ENCODE measurements at regions not wholly inside any gene's neighbourhood (a gene's known extent, or its start where the extent isn't known, plus 50 kb on each side); places are given as distances from the start of the nearest gene placed in this dataset.
"Not testable (repeated sequence)": the region's sequence is repeated elsewhere in the genome, so short reads cannot be mapped to it uniquely, and the experiment has no call there.

GRCh38 chr2:145749556-145749955 is 1229.6 kb upstream of the ZEB2 start:
- Histone ChIP-seq H3K4me3 (ENCODE audit: low read length) (no peak overlapping the region), H3K27me3 (ENCODE audit: control insufficient read depth, insufficient read depth, low read length) (no peaks in the 10 kb centered on the region), H3K27ac (ENCODE audit: low read depth, low read length) (no peak overlapping the region), H3K36me3 (ENCODE audit: control insufficient read depth, insufficient read depth, low read length) (no peaks in the 10 kb centered on the region), H3K9ac (ENCODE audit: low read length) (no peak overlapping the region), H3K4me1 (ENCODE audit: control insufficient read depth, insufficient read depth, low read length) (peaks cover 3% of the 10 kb centered on the region)

GRCh38 chr2:145748927-145749326 is 1229.0 kb upstream of the ZEB2 start:
- H3K4me3 ChIP-seq (ENCODE audit: low read length) = no peak overlapping the region
- no peaks in the 10 kb centered on the region for H3K27me3 ChIP-seq (ENCODE audit: control insufficient read depth, insufficient read depth, low read length)
- no peak overlapping the region for H3K9ac ChIP-seq (ENCODE audit: low read length)
- H3K27ac ChIP-seq (ENCODE audit: low read depth, low read length) = no peak overlapping the region
- H3K4me1 ChIP-seq (ENCODE audit: control insufficient read depth, insufficient read depth, low read length) = peaks cover 3% of the 10 kb centered on the region
- H3K36me3 ChIP-seq (ENCODE audit: control insufficient read depth, insufficient read depth, low read length) = no peaks in the 10 kb centered on the region

- Histone ChIP-seq H3K9ac (ENCODE audit: low read length) (no peak overlapping the region), H3K27me3 (ENCODE audit: control insufficient read depth, insufficient read depth, low read length) (no peaks in the 10 kb centered on the region), H3K4me1 (ENCODE audit: control insufficient read depth, insufficient read depth, low read length) (peaks cover 3% of the 10 kb centered on the region), H3K36me3 (ENCODE audit: control insufficient read depth, insufficient read depth, low read length) (no peaks in the 10 kb centered on the region), H3K27ac (ENCODE audit: low read depth, low read length) (no peak overlapping the region), H3K4me3 (ENCODE audit: low read length) (no peak overlapping the region)
Measured at GRCh38 chr2:145747715-145748114, 1227.8 kb upstream of the ZEB2 start.

- H3K4me3 ChIP-seq (ENCODE audit: low read length); H3K9ac ChIP-seq (ENCODE audit: low read length); H3K4me1 ChIP-seq (ENCODE audit: control insufficient read depth, insufficient read depth, low read length); H3K36me3 ChIP-seq (ENCODE audit: control insufficient read depth, insufficient read depth, low read length); H3K27me3 ChIP-seq (ENCODE audit: control insufficient read depth, insufficient read depth, low read length); H3K27ac ChIP-seq (ENCODE audit: low read depth, low read length): not testable (repeated sequence)
Measured at GRCh38 chr2:145745387-145745721, 1225.4 kb upstream of the ZEB2 start.

DNA sequence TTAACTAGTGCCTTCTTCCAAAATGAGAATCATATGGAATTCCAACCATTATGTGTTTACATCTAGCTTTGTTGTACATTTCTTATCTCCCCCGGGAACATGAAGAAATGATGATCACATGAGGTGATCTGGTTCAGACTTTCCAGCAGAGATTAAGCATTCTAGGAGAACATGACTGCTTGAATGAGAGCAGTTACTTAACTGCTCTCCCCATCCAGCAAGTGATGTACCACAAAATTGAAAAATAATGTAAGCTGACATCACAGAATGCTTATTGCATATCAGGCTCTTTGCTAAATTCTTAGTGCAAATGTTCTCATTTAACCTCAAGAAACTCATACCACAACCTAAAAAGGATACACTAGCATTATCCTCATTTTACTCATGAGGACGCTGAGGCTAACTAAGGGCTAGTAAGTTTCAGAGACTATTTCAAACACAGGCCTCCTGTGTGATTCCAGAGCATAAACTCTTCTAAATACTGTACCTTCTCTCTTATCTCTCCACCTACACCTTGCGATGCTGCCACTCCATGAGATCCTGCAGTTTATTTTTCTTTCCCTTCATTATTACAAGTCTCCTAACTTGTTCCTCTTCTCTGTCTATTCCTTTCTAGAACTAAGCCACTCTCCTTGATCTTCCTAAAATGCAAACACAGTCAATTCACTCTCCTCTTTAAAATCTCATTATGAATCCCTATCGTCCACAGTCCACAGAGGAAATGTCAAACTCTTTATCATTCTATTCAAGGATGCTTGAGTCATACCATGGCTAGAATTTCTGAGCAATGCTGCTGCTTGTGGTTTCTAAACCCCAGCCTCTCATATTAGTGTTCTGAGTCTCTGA is 1224.8 kb upstream of the ZEB2 start:
- no peak overlapping the region for H3K27ac ChIP-seq (ENCODE audit: low read depth, low read length)
- no peaks in the 10 kb centered on the region for H3K4me1 ChIP-seq (ENCODE audit: control insufficient read depth, insufficient read depth, low read length)
- H3K36me3 ChIP-seq (ENCODE audit: control insufficient read depth, insufficient read depth, low read length) = no peaks in the 10 kb centered on the region
- H3K9ac ChIP-seq (ENCODE audit: low read length) = no peak overlapping the region
- no peak overlapping the region for H3K4me3 ChIP-seq (ENCODE audit: low read length)
- no peaks in the 10 kb centered on the region for H3K27me3 ChIP-seq (ENCODE audit: control insufficient read depth, insufficient read depth, low read length)

DNA sequence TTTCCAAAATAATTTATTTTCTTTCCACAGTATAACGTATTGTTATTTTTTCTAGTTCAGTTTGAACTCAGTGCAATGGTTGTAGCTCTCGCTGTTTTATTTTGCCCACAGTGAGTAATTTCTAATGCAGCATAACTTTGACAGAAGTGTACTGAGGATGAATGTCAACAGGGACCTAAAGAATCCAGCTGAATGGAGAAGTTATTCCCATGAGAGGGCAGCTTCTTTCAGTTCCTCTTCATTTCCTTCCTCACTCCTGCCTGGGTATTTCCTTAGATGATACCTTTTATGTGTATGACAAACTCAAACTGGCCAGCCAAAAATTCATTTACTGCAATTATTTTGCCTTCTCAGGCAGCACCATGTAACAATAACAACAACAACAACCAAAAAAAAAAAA is 1223.1 kb upstream of the ZEB2 start:
- Histone ChIP-seq H3K36me3 (ENCODE audit: control insufficient read depth, insufficient read depth, low read length) (no peaks in the 10 kb centered on the region), H3K27ac (ENCODE audit: low read depth, low read length) (no peak overlapping the region), H3K27me3 (ENCODE audit: control insufficient read depth, insufficient read depth, low read length) (no peaks in the 10 kb centered on the region), H3K4me3 (ENCODE audit: low read length) (no peak overlapping the region), H3K4me1 (ENCODE audit: control insufficient read depth, insufficient read depth, low read length) (no peaks in the 10 kb centered on the region), H3K9ac (ENCODE audit: low read length) (no peak overlapping the region)

DNA sequence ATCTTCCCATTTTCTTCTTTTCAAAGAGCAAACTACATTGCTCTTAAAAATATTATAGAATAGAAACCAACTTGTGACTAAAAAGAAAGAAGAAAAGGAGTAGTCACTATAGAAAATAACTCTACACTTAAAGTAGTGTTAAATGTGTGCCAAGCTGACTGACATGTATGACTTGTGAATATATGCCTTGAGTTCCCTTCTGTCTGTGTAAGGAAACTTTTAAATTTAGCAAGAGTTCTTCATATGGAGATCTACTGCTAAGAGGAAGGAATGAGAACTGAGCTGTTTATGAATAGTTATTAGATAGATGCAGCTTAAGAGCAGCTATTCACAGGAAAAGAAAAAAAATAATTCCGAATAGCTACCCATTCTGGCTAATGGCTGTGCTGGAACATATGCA is 1221.7 kb upstream of the ZEB2 start:
- Histone ChIP-seq H3K27ac (ENCODE audit: low read depth, low read length) (no peak overlapping the region), H3K4me3 (ENCODE audit: low read length) (no peak overlapping the region), H3K27me3 (ENCODE audit: control insufficient read depth, insufficient read depth, low read length) (no peaks in the 10 kb centered on the region), H3K4me1 (ENCODE audit: control insufficient read depth, insufficient read depth, low read length) (no peaks in the 10 kb centered on the region), H3K9ac (ENCODE audit: low read length) (no peak overlapping the region), H3K36me3 (ENCODE audit: control insufficient read depth, insufficient read depth, low read length) (no peaks in the 10 kb centered on the region)

- Histone ChIP-seq H3K4me1 (ENCODE audit: control insufficient read depth, insufficient read depth, low read length) (no peaks in the 10 kb centered on the region), H3K36me3 (ENCODE audit: control insufficient read depth, insufficient read depth, low read length) (no peaks in the 10 kb centered on the region), H3K4me3 (ENCODE audit: low read length) (no peak overlapping the region), H3K9ac (ENCODE audit: low read length) (no peak overlapping the region), H3K27me3 (ENCODE audit: control insufficient read depth, insufficient read depth, low read length) (no peaks in the 10 kb centered on the region), H3K27ac (ENCODE audit: low read depth, low read length) (no peak overlapping the region)
Measured at GRCh38 chr2:145741181-145741580, 1221.3 kb upstream of the ZEB2 start.

- Histone ChIP-seq H3K9ac (ENCODE audit: low read length) (no peak overlapping the region), H3K4me1 (ENCODE audit: control insufficient read depth, insufficient read depth, low read length) (no peaks in the 10 kb centered on the region), H3K27me3 (ENCODE audit: control insufficient read depth, insufficient read depth, low read length) (no peaks in the 10 kb centered on the region), H3K4me3 (ENCODE audit: low read length) (no peak overlapping the region), H3K27ac (ENCODE audit: low read depth, low read length) (no peak overlapping the region), H3K36me3 (ENCODE audit: control insufficient read depth, insufficient read depth, low read length) (no peaks in the 10 kb centered on the region)
Measured at GRCh38 chr2:145740302-145740701, 1220.4 kb upstream of the ZEB2 start.

DNA sequence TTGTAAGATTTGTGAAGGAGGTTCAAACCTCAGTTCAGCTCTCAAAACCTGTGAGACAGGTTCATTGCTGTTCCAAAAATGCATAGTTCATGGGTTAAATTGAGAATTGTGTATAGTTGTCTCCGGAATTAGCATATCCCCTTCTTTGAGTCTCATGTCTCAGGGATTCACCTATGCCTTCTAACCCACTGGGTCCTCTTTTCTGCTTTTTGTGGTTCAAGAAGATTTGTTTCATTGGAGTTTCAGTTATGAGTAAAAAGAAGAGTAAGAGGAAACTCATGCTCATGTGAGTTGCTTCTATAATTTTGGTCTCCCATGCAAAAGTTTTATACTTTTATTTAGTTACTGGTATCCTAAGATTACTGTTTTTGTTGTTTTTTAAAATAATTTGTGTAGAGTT is 1219.8 kb upstream of the ZEB2 start:
- H3K4me3 ChIP-seq (ENCODE audit: low read length) = no peak overlapping the region
- H3K27ac ChIP-seq (ENCODE audit: low read depth, low read length) = no peak overlapping the region
- H3K36me3 ChIP-seq (ENCODE audit: control insufficient read depth, insufficient read depth, low read length) = no peaks in the 10 kb centered on the region
- no peak overlapping the region for H3K9ac ChIP-seq (ENCODE audit: low read length)
- H3K27me3 ChIP-seq (ENCODE audit: control insufficient read depth, insufficient read depth, low read length) = no peaks in the 10 kb centered on the region
- H3K4me1 ChIP-seq (ENCODE audit: control insufficient read depth, insufficient read depth, low read length) = no peaks in the 10 kb centered on the region

GRCh38 chr2:145736871-145737270 is 1217.0 kb upstream of the ZEB2 start:
- no peak overlapping the region for H3K4me3 ChIP-seq (ENCODE audit: low read length)
- H3K4me1 ChIP-seq (ENCODE audit: control insufficient read depth, insufficient read depth, low read length) = no peaks in the 10 kb centered on the region
- H3K27ac ChIP-seq (ENCODE audit: low read depth, low read length) = no peak overlapping the region
- H3K9ac ChIP-seq (ENCODE audit: low read length) = no peak overlapping the region
- H3K36me3 ChIP-seq (ENCODE audit: control insufficient read depth, insufficient read depth, low read length) = no peaks in the 10 kb centered on the region
- H3K27me3 ChIP-seq (ENCODE audit: control insufficient read depth, insufficient read depth, low read length) = no peaks in the 10 kb centered on the region

GRCh38 chr2:145731467-145731866 is 1211.5 kb upstream of the ZEB2 start:
- H3K4me1 ChIP-seq (ENCODE audit: control insufficient read depth, insufficient read depth, low read length) = no peaks in the 10 kb centered on the region
- H3K36me3 ChIP-seq (ENCODE audit: control insufficient read depth, insufficient read depth, low read length) = no peaks in the 10 kb centered on the region
- no peak overlapping the region for H3K9ac ChIP-seq (ENCODE audit: low read length)
- H3K27ac ChIP-seq (ENCODE audit: low read depth, low read length) = no peak overlapping the region
- no peak overlapping the region for H3K4me3 ChIP-seq (ENCODE audit: low read length)
- no peaks in the 10 kb centered on the region for H3K27me3 ChIP-seq (ENCODE audit: control insufficient read depth, insufficient read depth, low read length)

DNA sequence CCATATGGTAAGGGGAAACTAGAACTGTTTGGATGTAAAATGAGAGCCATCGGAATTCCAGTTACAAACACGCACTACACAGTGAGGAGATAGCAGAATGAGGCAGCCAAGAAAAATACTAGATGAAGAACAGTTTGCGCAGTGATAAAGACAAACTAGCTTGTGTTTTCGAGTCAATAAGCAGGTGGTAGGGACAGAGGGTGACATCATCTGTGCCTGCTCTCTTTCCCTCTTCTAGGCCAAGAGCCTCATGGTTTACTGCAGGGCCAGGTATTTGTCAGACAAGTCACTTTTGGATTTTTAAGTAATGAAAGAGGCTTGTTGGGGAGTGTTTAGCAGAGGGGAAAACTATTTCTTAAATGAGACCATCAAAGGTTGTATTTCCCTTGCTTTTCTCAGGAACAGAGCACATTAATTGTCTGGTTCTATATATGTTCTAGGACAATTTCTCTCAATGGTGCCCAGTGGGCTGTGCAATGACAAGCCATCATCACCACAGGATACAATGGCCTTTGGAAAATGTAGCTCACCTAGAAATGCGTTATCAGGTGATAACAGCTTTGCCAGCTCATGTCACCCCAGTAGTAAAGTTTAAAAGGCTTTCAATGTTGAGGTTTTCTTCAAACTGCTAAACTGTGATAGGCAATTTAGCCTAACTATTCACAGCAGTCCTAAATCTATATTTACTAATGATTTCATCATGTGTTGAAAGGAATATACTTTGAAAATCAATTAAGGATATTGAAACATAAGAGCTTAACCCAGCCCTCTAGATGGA is 1210.3 kb upstream of the ZEB2 start:
- Histone ChIP-seq H3K27me3 (ENCODE audit: control insufficient read depth, insufficient read depth, low read length) (no peaks in the 10 kb centered on the region), H3K36me3 (ENCODE audit: control insufficient read depth, insufficient read depth, low read length) (no peaks in the 10 kb centered on the region), H3K4me1 (ENCODE audit: control insufficient read depth, insufficient read depth, low read length) (no peaks in the 10 kb centered on the region), H3K27ac (ENCODE audit: low read depth, low read length) (no peak overlapping the region), H3K4me3 (ENCODE audit: low read length) (no peak overlapping the region), H3K9ac (ENCODE audit: low read length) (no peak overlapping the region)

All from rectal smooth muscle tissue (tissue), 1 donor.